ENCODE measurements at regions not wholly inside any gene's neighbourhood (a gene's known extent, or its start where the extent isn't known, plus 50 kb on each side); places are given as distances from the start of the nearest gene placed in this dataset.

GRCh38 chr3:18099611-18100010 lies 325.5 kb downstream of the SATB1 start:
- DNase-seq (ENCODE audit: low spot score) (no peak), ATAC-seq (ENCODE audit: low FRiP score) (no peak)
- TF ChIP-seq, protein P1, sequence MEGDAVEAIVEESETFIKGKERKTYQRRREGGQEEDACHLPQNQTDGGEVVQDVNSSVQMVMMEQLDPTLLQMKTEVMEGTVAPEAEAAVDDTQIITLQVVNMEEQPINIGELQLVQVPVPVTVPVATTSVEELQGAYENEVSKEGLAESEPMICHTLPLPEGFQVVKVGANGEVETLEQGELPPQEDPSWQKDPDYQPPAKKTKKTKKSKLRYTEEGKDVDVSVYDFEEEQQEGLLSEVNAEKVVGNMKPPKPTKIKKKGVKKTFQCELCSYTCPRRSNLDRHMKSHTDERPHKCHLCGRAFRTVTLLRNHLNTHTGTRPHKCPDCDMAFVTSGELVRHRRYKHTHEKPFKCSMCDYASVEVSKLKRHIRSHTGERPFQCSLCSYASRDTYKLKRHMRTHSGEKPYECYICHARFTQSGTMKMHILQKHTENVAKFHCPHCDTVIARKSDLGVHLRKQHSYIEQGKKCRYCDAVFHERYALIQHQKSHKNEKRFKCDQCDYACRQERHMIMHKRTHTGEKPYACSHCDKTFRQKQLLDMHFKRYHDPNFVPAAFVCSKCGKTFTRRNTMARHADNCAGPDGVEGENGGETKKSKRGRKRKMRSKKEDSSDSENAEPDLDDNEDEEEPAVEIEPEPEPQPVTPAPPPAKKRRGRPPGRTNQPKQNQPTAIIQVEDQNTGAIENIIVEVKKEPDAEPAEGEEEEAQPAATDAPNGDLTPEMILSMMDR (IDR thresholded peaks at IDR 0.05) = no peak

DNA sequence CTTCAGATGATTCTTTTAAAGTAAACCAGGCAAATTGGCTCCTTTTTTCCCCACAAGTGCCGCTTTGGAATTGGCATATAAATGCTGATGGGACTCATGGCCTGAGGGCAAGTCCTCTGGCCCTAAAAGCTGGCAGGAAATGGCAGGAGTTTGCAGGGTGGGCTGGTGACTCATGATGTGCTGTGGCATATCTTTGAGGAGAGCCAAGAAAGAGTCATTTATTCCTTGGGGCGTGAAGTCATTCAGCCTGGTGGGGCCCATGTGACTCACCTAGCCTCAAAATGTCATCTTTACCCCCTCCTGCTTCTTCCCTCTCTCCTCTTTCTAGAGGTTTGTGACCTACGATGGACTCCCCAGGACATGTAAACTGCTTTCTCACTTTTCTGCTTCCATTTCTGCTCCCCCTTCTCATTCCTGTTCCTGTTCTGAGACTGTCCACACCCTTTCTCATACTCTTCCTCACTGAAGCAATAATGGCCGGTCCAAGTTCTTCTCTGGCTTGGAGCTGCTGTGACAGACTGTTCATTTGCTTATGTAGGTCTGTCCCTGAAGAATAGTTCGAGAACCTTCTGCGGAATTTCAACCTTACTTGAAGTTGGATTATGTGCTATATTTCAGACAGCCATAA lies 326.1 kb downstream of the SATB1 start:
- TF ChIP-seq, protein P1 (IDR thresholded peaks at IDR 0.05) = no peak
- ATAC-seq (ENCODE audit: low FRiP score) = no peak
- DNase-seq (ENCODE audit: low spot score) = no peak

DNA sequence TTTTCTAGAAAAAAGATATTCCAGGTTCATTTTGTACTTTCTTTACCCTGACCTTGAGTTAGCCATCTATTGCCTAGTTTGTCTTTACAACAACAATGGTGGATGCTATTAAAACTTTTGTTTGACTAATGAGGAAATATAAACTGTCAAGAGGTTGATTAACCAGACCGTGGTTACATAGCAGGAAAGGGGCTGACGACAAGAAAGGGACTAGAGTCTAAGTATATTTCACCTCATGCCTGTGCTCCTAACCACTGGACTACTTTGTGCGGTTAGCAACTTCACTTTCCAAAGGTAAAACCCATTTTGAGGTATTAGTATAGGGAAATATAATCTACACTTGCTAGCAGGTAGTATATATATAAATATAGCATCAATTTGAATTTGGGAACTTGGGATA lies 327.1 kb downstream of the SATB1 start:
- ATAC-seq (ENCODE audit: low FRiP score) (no peak), DNase-seq (ENCODE audit: low spot score) (no peak)
- TF ChIP-seq, protein P1 (IDR thresholded peaks at IDR 0.05) = no peak

DNA sequence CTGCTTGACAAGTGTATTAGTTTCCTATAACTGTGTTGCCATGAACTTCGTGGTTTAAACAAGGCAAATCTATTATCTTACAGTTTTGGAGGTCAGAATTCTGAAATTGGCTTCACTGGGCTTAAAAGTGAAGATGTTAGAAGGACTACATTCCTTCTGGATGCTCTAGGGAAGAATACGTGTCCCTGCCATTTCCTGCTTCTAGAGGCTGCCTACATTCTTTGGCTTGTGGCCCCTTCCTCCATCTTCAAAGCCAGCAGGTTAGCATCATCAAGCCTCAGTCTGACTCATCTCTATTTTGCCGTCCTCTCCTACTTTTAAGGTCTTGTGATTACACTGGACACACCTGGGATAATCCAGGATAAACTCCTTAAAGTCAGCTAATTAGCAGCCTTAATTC lies 327.7 kb downstream of the SATB1 start:
- ATAC-seq (ENCODE audit: low FRiP score) (no peak), DNase-seq (ENCODE audit: low spot score) (no peak)
- TF ChIP-seq, protein P1 (IDR thresholded peaks at IDR 0.05) = no peak

- ATAC-seq (ENCODE audit: low FRiP score) (no peak), DNase-seq (ENCODE audit: low spot score) (no peak)
- TF ChIP-seq, protein P1 (IDR thresholded peaks at IDR 0.05) = no peak
These were observed 332.4 kb downstream of the SATB1 start for GRCh38 chr3:18092726-18093125.

GRCh38 chr3:18090377-18090776 lies 334.8 kb downstream of the SATB1 start:
- DNase-seq (ENCODE audit: low spot score) (no peak), ATAC-seq (ENCODE audit: low FRiP score) (no peak)
- TF ChIP-seq, protein P1 (IDR thresholded peaks at IDR 0.05) = no peak

GRCh38 chr3:18087988-18088387 lies 337.2 kb downstream of the SATB1 start:
- ATAC-seq (ENCODE audit: low FRiP score) (no peak), DNase-seq (ENCODE audit: low spot score) (no peak)
- TF ChIP-seq, protein P1 (IDR thresholded peaks at IDR 0.05) = no peak
